Muscle layer of duodenum (tissue), 2 donors: ENCODE measurements at regions not wholly inside any gene's neighbourhood (a gene's known extent, or its start where the extent isn't known, plus 50 kb on each side); places are given as distances from the start of the nearest gene placed in this dataset.

ENCODE experiments used
- H3K27ac ChIP-seq: one replicate; pipeline ENCODE4 v1.7.0; 2013; ENCODE audit warnings: mild to moderate bottlenecking, low read length
- H3K27me3 ChIP-seq: one replicate; pipeline ENCODE4 v1.7.0; 2013; ENCODE audit warnings: low read depth, mild to moderate bottlenecking, control low read depth, low read length
- H3K36me3 ChIP-seq, 2 donors: one replicate each; pipeline ENCODE4 v1.7.0; 2013; ENCODE audit warnings: low read length in 2 of 2, control low read depth in 1 of 2, mild to moderate bottlenecking in 1 of 2; ENCODE audit not compliant: insufficient read depth in 2 of 2, control insufficient read depth in 1 of 2
- H3K4me1 ChIP-seq, 2 donors: one replicate each; pipeline ENCODE4 v1.7.0; 2013; ENCODE audit warnings: low read length in 2 of 2, mild to moderate bottlenecking in 2 of 2, control low read depth in 1 of 2, moderate library complexity in 1 of 2; ENCODE audit not compliant: insufficient read depth in 2 of 2, control insufficient read depth in 1 of 2
- H3K4me3 ChIP-seq, 2 donors: one replicate each; pipeline ENCODE4 v1.7.0; 2013; ENCODE audit warnings: low read length in 2 of 2, low read depth in 1 of 2, mild to moderate bottlenecking in 1 of 2
- H3K9me3 ChIP-seq, 2 donors: one replicate each; pipeline ENCODE4 v1.7.0; 2013; ENCODE audit warnings: low read length in 2 of 2, control low read depth in 1 of 2, mild to moderate bottlenecking in 1 of 2; ENCODE audit not compliant: control insufficient read depth in 1 of 2
- donor health status: healthy.

GRCh38 chr6:149203509-149203908, 114.0 kb upstream of the TAB2 start:
- no peaks in the 10 kb centered on the region for H3K9me3 ChIP-seq
- H3K36me3 ChIP-seq: no peaks in the 10 kb centered on the region
- H3K27me3 ChIP-seq: no peaks in the 10 kb centered on the region
- peaks cover 0 to 11% of the 10 kb centered on the region in 2 donors for H3K4me1 ChIP-seq
- no peak overlapping the region for H3K27ac ChIP-seq
- H3K4me3 ChIP-seq: no peak overlapping the region

- Histone ChIP-seq H3K27ac (no peak overlapping the region), H3K27me3 (no peaks in the 10 kb centered on the region), H3K4me3 (no peak overlapping the region), H3K4me1 (peaks cover 11 to 41% of the 10 kb centered on the region in 2 donors), H3K36me3 (no peaks in the 10 kb centered on the region), H3K9me3 (no peaks in the 10 kb centered on the region)
Observed at GRCh38 chr6:149208134-149208601, 109.3 kb upstream of the TAB2 start.

GRCh38 chr6:149209871-149210775, 107.4 kb upstream of the TAB2 start:
- Histone ChIP-seq H3K4me3 (no peak overlapping the region), H3K9me3 (no peaks in the 10 kb centered on the region), H3K27ac (peak overlapping the region; percentile 15), H3K27me3 (no peaks in the 10 kb centered on the region), H3K36me3 (no peaks in the 10 kb centered on the region), H3K4me1 (peaks cover 12 to 45% of the 10 kb centered on the region in 2 donors)

- Histone ChIP-seq H3K9me3 (no peaks in the 10 kb centered on the region), H3K27ac (peak overlapping the region; percentile 15)
Observed at GRCh38 chr6:149211046-149211571, 106.4 kb upstream of the TAB2 start.

GRCh38 chr6:149212206-149212605, 105.3 kb upstream of the TAB2 start:
- Histone ChIP-seq H3K4me3 (no peak overlapping the region), H3K27me3 (no peaks in the 10 kb centered on the region), H3K4me1 (peaks cover 12 to 45% of the 10 kb centered on the region in 2 donors), H3K9me3 (no peaks in the 10 kb centered on the region), H3K27ac (no peak overlapping the region), H3K36me3 (no peaks in the 10 kb centered on the region)

More at GRCh38 chr6:149211046-149211571, 106.4 kb upstream of the TAB2 start:
- no peak overlapping the region for H3K4me3 ChIP-seq
- peaks cover 12 to 45% of the 10 kb centered on the region in 2 donors for H3K4me1 ChIP-seq
- H3K27me3 ChIP-seq: no peaks in the 10 kb centered on the region
- no peaks in the 10 kb centered on the region for H3K36me3 ChIP-seq

GRCh38 chr6:149212892-149213801, 104.4 kb upstream of the TAB2 start:
- Histone ChIP-seq H3K36me3 (no peaks in the 10 kb centered on the region), H3K27me3 (no peaks in the 10 kb centered on the region), H3K4me3 (no peak overlapping the region), H3K27ac (no peak overlapping the region), H3K4me1 (peaks cover 12 to 38% of the 10 kb centered on the region in 2 donors), H3K9me3 (no peaks in the 10 kb centered on the region)

- no peaks in the 10 kb centered on the region for H3K9me3 ChIP-seq
- H3K27ac ChIP-seq: no peak overlapping the region
- peaks cover 12 to 33% of the 10 kb centered on the region in 2 donors for H3K4me1 ChIP-seq
- H3K4me3 ChIP-seq: no peak overlapping the region
- no peaks in the 10 kb centered on the region for H3K27me3 ChIP-seq
- H3K36me3 ChIP-seq: no peaks in the 10 kb centered on the region
Observed at GRCh38 chr6:149213829-149214228, 103.7 kb upstream of the TAB2 start.

GRCh38 chr6:149216459-149216858, 101.1 kb upstream of the TAB2 start:
- H3K4me3 ChIP-seq: no peak overlapping the region
- H3K27me3 ChIP-seq: no peaks in the 10 kb centered on the region
- H3K4me1 ChIP-seq: peaks cover 6 to 18% of the 10 kb centered on the region in 2 donors

GRCh38 chr6:149217466-149217888, 100.0 kb upstream of the TAB2 start:
- H3K9me3 ChIP-seq: no peaks in the 10 kb centered on the region
- no peak overlapping the region for H3K4me3 ChIP-seq
- H3K27me3 ChIP-seq: no peaks in the 10 kb centered on the region
- H3K27ac ChIP-seq: no peak overlapping the region
- H3K4me1 ChIP-seq: peaks cover 6 to 11% of the 10 kb centered on the region in 2 donors
- H3K36me3 ChIP-seq: no peaks in the 10 kb centered on the region

More at GRCh38 chr6:149216459-149216858, 101.1 kb upstream of the TAB2 start:
- H3K27ac ChIP-seq: no peak overlapping the region
- no peaks in the 10 kb centered on the region for H3K9me3 ChIP-seq
- H3K36me3 ChIP-seq: no peaks in the 10 kb centered on the region

- peaks cover 0 to 8% of the 10 kb centered on the region in 2 donors for H3K4me1 ChIP-seq
- H3K27ac ChIP-seq: no peak overlapping the region
- no peaks in the 10 kb centered on the region for H3K9me3 ChIP-seq
- no peaks in the 10 kb centered on the region for H3K27me3 ChIP-seq
- H3K36me3 ChIP-seq: no peaks in the 10 kb centered on the region
- no peak overlapping the region for H3K4me3 ChIP-seq
Observed at GRCh38 chr6:149218471-149218870, 99.0 kb upstream of the TAB2 start.

- Histone ChIP-seq H3K27ac (no peak overlapping the region), H3K36me3 (no peaks in the 10 kb centered on the region), H3K4me1 (peaks cover 0 to 12% of the 10 kb centered on the region in 2 donors), H3K27me3 (no peaks in the 10 kb centered on the region), H3K4me3 (no peak overlapping the region), H3K9me3 (no peaks in the 10 kb centered on the region)
Observed at GRCh38 chr6:149218915-149219314, 98.6 kb upstream of the TAB2 start.
